ENCODE measurements at regions not wholly inside any gene's neighbourhood (a gene's known extent, or its start where the extent isn't known, plus 50 kb on each side); places are given as distances from the start of the nearest gene placed in this dataset.

- intact Hi-C loops (cut with DNase I) = no loop called here
- no peak overlapping the region for H3K27ac ChIP-seq
- TF ChIP-seq CTCF (IDR thresholded peaks at IDR 0.05) = no peak
- TF ChIP-seq EP300 (IDR thresholded peaks at IDR 0.05) = no peak
- TF ChIP-seq POLR2A (IDR thresholded peaks at IDR 0.05) = no peak
- 93 to 100% (median 96%) methylated on average over 1 of the region's 1 CpG for WGBS, 3 donors
- no peaks in the 10 kb centered on the region for H3K36me3 ChIP-seq
- H3K9me3 ChIP-seq = no peaks in the 10 kb centered on the region
- H3K27me3 ChIP-seq = no peaks in the 10 kb centered on the region
- no peak for DNase-seq
- H3K4me1 ChIP-seq (ENCODE audit: insufficient read depth) = no peaks in the 10 kb centered on the region
- no peak overlapping the region for H3K4me3 ChIP-seq
Observed at GRCh38 chr13:58300974-58301681, 669.6 kb downstream of the PCDH17 start.

GRCh38 chr13:58302349-58302748 is 670.8 kb downstream of the PCDH17 start:
- WGBS, 3 donors = 54 to 69% (median 63%) methylated on average over 2 of the region's 2 CpGs
- Histone ChIP-seq H3K36me3 (no peaks in the 10 kb centered on the region), H3K4me3 (no peak overlapping the region), H3K4me1 (ENCODE audit: insufficient read depth) (no peaks in the 10 kb centered on the region), H3K27me3 (no peaks in the 10 kb centered on the region), H3K27ac (no peak overlapping the region), H3K9me3 (no peaks in the 10 kb centered on the region)
- intact Hi-C loops (cut with DNase I) = no loop called here
- no peak for TF ChIP-seq POLR2A (IDR thresholded peaks at IDR 0.05)
- TF ChIP-seq CTCF (IDR thresholded peaks at IDR 0.05) = no peak
- no peak for TF ChIP-seq EP300 (IDR thresholded peaks at IDR 0.05)
- no peak for DNase-seq

GRCh38 chr13:58306062-58306461 is 674.5 kb downstream of the PCDH17 start:
- WGBS, 3 donors = 83 to 94% (median 93%) methylated on average over 1 of the region's 1 CpG
- H3K36me3 ChIP-seq = no peaks in the 10 kb centered on the region
- H3K27me3 ChIP-seq = no peaks in the 10 kb centered on the region
- TF ChIP-seq EP300 (IDR thresholded peaks at IDR 0.05) (no peak), POLR2A (IDR thresholded peaks at IDR 0.05) (no peak), CTCF (IDR thresholded peaks at IDR 0.05) (no peak)
- no peaks in the 10 kb centered on the region for H3K4me1 ChIP-seq (ENCODE audit: insufficient read depth)
- H3K9me3 ChIP-seq = no peaks in the 10 kb centered on the region
- no peak overlapping the region for H3K4me3 ChIP-seq
- no peak for DNase-seq
- H3K27ac ChIP-seq = no peak overlapping the region
- intact Hi-C loops (cut with DNase I) = no loop called here

GRCh38 chr13:58313219-58313618 is 681.7 kb downstream of the PCDH17 start:
- WGBS, 3 donors = 60 to 75% (median 73%) methylated on average over 2 of the region's 2 CpGs
- no peaks in the 10 kb centered on the region for H3K4me1 ChIP-seq (ENCODE audit: insufficient read depth)

More at GRCh38 chr13:58313219-58313618, 681.7 kb downstream of the PCDH17 start:
- Histone ChIP-seq H3K36me3 (no peaks in the 10 kb centered on the region), H3K27me3 (no peaks in the 10 kb centered on the region), H3K4me3 (no peak overlapping the region), H3K27ac (no peak overlapping the region), H3K9me3 (no peaks in the 10 kb centered on the region)
- intact Hi-C loops (cut with DNase I) = no loop called here
- TF ChIP-seq POLR2A (IDR thresholded peaks at IDR 0.05) = no peak
- TF ChIP-seq EP300 (IDR thresholded peaks at IDR 0.05) = no peak
- TF ChIP-seq CTCF (IDR thresholded peaks at IDR 0.05) = no peak
- no peak for DNase-seq
